ENCODE measurements at regions not wholly inside any gene's neighbourhood (a gene's known extent, or its start where the extent isn't known, plus 50 kb on each side); places are given as distances from the start of the nearest gene placed in this dataset.

- H3K4me3 ChIP-seq (ENCODE audit: low read depth in 2 of 2, low read length in 2 of 2) = no peak overlapping the region
- POLR2A ChIA-PET = interaction anchor here (0.6 kb wide), 1 partner anchor 22 kb away, joined by 4 read pairs; no protein-coding TSS in a partner anchor
- in situ Hi-C loops (cut with HindIII; ENCODE audit: low pct_unique_long_range_greater_than_20kb, low sequenced_read_pairs) (no loop called here), intact Hi-C loops (cut with micrococcal nuclease; ENCODE audit: unreplicated experiment) (loop anchor here (1.0 to 5.0 kb wide), 2 partner anchors 317 to 447 kb away; no protein-coding TSS in a partner anchor)
- no peak overlapping the region for H3K27ac ChIP-seq (ENCODE audit: low read length)
- ATAC-seq (peak; percentile 60), DNase-seq (ENCODE audit: low read depth, low spot score) (no peak)
- no peaks in the 10 kb centered on the region for H3K9me3 ChIP-seq (ENCODE audit: control insufficient read depth, insufficient read depth, low read depth, low read length)
- H3K4me1 ChIP-seq (ENCODE audit: control insufficient read depth, insufficient read depth, low read length) = no peaks in the 10 kb centered on the region
- TF ChIP-seq CTCF (IDR thresholded peaks at IDR 0.05) = peak; percentile 72
- no peak for TF ChIP-seq REST (IDR thresholded peaks at IDR 0.05; ENCODE audit: insufficient read depth in 1 of 2, low read depth in 2 of 2, low read length in 1 of 2)
- CTCF ChIA-PET = no interaction called here
- H3K36me3 ChIP-seq (ENCODE audit: control insufficient read depth, insufficient read depth, low read length) = no peaks in the 10 kb centered on the region
- H3K27me3 ChIP-seq (ENCODE audit: control insufficient read depth, insufficient read depth, low read length) = no peaks in the 10 kb centered on the region
- BruUV-seq (replicated peaks) = no TSS peak
Measured at GRCh38 chr17:71084219-71084618, 914.9 kb downstream of the KCNJ2 start.

- in situ Hi-C loops (cut with HindIII; ENCODE audit: low pct_unique_long_range_greater_than_20kb, low sequenced_read_pairs) = no loop called here
- POLR2A ChIA-PET = interaction anchor here (0.6 kb wide), 1 partner anchor 1424 kb away, joined by 4 read pairs; no protein-coding TSS in a partner anchor
- BruUV-seq (replicated peaks) = no TSS peak
Measured at GRCh38 chr17:71084838-71085237, 915.5 kb downstream of the KCNJ2 start.

More at GRCh38 chr17:71084838-71085237, 915.5 kb downstream of the KCNJ2 start:
- Histone ChIP-seq H3K27ac (ENCODE audit: low read length) (no peak overlapping the region), H3K36me3 (ENCODE audit: control insufficient read depth, insufficient read depth, low read length) (no peaks in the 10 kb centered on the region), H3K9me3 (ENCODE audit: control insufficient read depth, insufficient read depth, low read depth, low read length) (0 out of 2 replicates have a peak, but pooled peaks cover under 1% of the 10 kb centered on the region), H3K27me3 (ENCODE audit: control insufficient read depth, insufficient read depth, low read length) (no peaks in the 10 kb centered on the region), H3K4me3 (ENCODE audit: low read depth in 2 of 2, low read length in 2 of 2) (no peak overlapping the region), H3K4me1 (ENCODE audit: control insufficient read depth, insufficient read depth, low read length) (no peaks in the 10 kb centered on the region)
- intact Hi-C loops (cut with micrococcal nuclease; ENCODE audit: unreplicated experiment) = loop anchor here (1.0 to 5.0 kb wide), 2 partner anchors 318 to 448 kb away; no protein-coding TSS in a partner anchor
- no peak for TF ChIP-seq SIN3A (IDR thresholded peaks at IDR 0.05; ENCODE audit: borderline replicate concordance, insufficient read depth, low read depth, low read length)
- TF ChIP-seq CTCF (IDR thresholded peaks at IDR 0.05) = no peak
- no peak for TF ChIP-seq REST (IDR thresholded peaks at IDR 0.05; ENCODE audit: insufficient read depth in 1 of 2, low read depth in 2 of 2, low read length in 1 of 2)
- TF ChIP-seq TCF7L2 (IDR thresholded peaks at IDR 0.05; ENCODE audit: low read depth, low read length) = no peak
- no peak for TF ChIP-seq POLR2AphosphoS5 (IDR thresholded peaks at IDR 0.05; ENCODE audit: low read depth, low read length)
- ATAC-seq = no peak
- DNase-seq (ENCODE audit: low read depth, low spot score) = no peak
- CTCF ChIA-PET = interaction anchor here (0.8 kb wide), 1 partner anchor 655 kb away, joined by 8 read pairs; no protein-coding TSS in a partner anchor

All from Panc1 (cell line).